ENCODE measurements at regions not wholly inside any gene's neighbourhood (a gene's known extent, or its start where the extent isn't known, plus 50 kb on each side); places are given as distances from the start of the nearest gene placed in this dataset.

DNA sequence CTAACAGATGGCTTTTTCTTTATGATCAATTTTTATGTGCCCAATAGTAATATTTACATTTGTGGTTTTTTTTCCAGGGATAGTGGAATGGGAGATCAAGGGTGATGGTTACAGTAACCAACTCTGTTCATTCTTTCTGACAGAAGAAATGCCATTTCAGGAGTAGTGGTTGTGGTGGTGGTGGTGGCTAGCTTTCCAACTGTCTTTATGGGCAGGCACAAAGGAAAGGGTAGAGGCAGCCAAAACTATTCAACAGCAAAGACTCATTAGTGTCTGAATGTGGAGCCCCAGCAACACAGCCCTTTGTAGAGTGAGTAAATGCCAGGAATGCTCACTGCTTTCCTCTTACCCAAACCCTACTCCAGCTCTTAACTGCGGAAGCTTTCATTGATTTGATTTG, 227.7 kb downstream of the RND3 start:
- no peak for TF ChIP-seq POLR2A (IDR thresholded peaks at IDR 0.05; ENCODE audit: low read depth, low read length)
- TF ChIP-seq POLR2AphosphoS5 (IDR thresholded peaks at IDR 0.05; ENCODE audit: low read depth, low read length): no peak
- TF ChIP-seq TAF1 (IDR thresholded peaks at IDR 0.05; ENCODE audit: borderline replicate concordance, low read depth, low read length): no peak
